HG02870 (cell line): ENCODE measurements at regions not wholly inside any gene's neighbourhood (a gene's known extent, or its start where the extent isn't known, plus 50 kb on each side); places are given as distances from the start of the nearest gene placed in this dataset.
"Not testable (repeated sequence)": the region's sequence is repeated elsewhere in the genome, so short reads cannot be mapped to it uniquely, and the experiment has no call there.

ENCODE experiments used
- ATAC-seq: cut with Tn5 transposase; IDR thresholded peaks from one replicate; pipeline ENCODE4 v1.9.1; 2021; ENCODE audit warnings: mild to moderate bottlenecking, moderate library complexity; ENCODE audit not compliant: unreplicated experiment

DNA sequence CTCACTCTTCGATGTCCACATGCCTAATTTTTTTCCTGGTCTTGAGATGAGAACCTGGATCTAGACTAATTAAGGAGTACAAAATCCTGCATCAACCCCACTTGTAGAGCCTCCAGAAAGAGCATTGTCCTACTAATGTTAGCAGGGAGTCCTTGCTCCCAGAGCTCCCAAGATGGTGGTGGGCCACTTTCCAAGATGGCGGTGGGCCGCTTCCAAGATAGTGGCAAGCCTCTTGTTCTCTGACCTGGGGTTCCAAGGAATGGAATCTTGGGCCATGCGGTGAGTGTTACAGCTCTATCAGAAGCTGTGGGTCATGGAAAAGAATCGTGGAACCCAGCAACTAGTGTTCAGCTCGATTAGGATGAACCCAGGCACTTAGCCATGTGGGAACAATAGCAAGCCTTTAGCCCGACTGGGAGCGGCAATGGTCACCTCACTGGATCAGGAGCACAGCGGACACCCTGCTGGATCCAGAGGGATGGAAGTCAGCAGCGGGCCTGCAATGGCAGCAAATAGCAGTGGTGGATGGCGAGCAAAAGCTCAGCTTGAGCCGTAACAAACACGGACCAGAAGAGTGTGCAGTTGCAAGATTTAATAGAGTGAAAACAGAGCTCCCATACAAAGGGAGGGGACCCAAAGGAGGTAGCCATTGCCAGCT lies 1997.5 kb upstream of the RAG2 start:
- ATAC-seq = not testable (repeated sequence)

GRCh38 chr11:38594895-38595294 lies 1996.9 kb upstream of the RAG2 start:
- ATAC-seq = no peak

DNA sequence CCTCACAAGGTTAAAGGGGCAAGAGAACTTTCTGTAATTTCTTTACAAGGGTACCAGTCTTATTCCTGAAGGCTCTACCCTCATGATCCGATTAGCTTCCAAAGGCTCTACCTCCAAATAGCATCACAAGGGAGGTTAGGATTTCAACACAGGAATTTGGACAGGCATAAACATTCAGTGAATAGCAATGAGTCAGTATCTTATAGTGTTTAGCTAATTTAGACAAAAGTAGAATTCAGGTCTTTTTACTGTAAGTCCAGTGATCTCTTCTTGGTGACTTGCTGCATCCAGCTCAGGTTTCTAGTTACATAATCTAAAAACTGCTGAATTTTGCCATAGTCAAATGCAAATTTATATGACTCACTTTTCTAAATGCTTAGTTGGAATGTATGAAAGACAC lies 1995.6 kb upstream of the RAG2 start:
- ATAC-seq = no peak

GRCh38 chr11:38582756-38583155 lies 1984.7 kb upstream of the RAG2 start:
- no peak for ATAC-seq

- no peak for ATAC-seq
These were observed 1984.1 kb upstream of the RAG2 start for GRCh38 chr11:38582151-38582550.

GRCh38 chr11:38577769-38578168 lies 1979.7 kb upstream of the RAG2 start:
- no peak for ATAC-seq

DNA sequence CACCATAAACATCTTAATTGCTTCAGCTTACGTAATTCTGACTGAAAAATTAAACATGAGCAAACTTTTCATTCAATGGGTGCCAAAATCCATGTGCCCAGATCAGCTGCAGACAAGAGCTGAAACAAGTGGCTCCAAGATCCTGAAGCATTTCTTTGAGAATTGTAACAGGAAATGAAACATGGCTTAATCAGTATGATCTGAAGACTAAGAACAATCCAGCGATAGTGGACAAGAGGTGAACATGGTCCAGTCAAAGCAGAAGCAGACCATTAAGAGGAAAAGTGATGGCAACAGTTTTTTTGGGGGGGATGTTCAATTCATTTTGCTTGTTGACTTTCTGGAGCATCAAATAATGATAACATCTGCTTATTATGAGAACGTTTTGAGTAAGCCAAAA lies 1964.5 kb upstream of the RAG2 start:
- no peak for ATAC-seq

- no peak for ATAC-seq
These were observed 1955.1 kb upstream of the RAG2 start for GRCh38 chr11:38553148-38553547.

DNA sequence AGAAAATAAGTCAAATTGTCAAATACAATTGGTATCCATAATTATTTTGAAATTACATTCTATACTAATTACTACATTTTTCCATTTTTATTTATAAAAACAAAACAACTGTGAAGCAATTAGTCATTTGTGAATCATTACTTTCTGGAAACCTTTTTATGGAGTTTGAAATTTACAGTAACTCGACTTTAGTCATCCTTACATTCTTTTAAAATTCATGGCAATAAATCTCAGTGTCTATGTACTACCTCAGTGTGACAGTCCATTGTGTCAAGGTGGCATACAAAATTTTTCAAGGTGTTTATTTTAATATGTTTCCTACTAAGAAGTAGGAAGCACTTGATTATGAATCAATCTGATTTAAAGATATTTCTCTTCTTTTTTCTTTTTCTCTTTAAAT lies 1949.4 kb upstream of the RAG2 start:
- ATAC-seq = no peak

- ATAC-seq = no peak
These were observed 1946.0 kb upstream of the RAG2 start for GRCh38 chr11:38543986-38544385.

- no peak for ATAC-seq
These were observed 1945.3 kb upstream of the RAG2 start for GRCh38 chr11:38543311-38543710.

DNA sequence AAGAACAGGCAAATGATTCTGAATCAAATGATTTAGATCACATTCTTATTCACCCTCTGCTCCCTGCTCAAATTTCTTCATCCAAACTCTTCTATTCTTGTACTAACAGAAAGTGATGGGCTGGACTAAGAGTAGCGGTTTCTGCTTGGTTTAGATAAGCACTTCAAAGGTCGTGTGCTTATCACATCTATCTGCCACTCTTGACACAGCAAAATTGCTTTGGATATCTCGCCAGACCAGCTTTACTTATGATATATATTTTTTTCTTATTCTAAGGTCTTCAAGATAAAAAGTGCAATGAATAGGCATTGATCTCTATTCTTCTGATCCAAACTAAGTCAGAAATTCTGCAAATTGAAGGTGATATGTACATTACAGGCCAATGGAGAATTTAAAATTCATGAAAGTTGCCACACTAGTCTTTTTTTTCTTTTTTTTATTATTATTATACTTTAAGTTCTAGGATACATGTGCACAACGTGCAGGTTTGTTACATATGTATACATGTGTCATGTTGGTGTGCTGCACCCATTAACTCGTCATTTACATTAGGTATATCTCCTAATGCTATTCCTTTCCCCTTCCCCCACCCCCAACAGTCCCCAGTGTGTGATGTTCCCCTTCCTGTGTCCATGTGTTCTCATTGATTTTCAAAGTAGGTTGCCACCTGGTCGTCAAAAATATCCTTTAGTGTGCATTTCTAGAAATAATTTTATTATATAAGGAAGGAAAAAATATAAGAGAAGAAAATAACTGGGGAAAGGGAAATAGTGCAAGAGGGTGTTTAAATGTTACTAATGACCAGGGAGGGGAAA lies 1941.0 kb upstream of the RAG2 start:
- ATAC-seq = no peak

- no peak for ATAC-seq
These were observed 1932.2 kb upstream of the RAG2 start for GRCh38 chr11:38530226-38530625.

- ATAC-seq = no peak
These were observed 1926.9 kb upstream of the RAG2 start for GRCh38 chr11:38524945-38525344.

DNA sequence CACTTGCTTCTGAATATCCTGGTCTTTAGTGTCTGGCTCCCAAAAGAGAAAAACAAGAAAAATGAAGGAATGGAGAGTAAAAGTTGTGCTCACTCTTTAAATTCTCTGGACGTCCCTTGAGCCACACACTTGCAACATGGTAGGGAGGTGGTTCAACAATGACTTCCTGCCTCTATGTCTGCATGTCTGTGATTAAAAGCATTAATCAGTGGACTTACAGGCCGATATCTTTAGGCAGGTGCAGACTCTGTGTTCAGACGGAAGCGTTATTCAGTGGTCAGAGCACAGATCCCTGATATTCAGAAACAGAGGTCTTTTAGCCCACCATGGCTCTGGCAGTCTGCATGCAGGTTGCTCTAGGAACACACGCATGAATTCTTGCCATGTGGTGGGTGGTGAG lies 1920.0 kb upstream of the RAG2 start:
- no peak for ATAC-seq

- not testable (repeated sequence) for ATAC-seq
These were observed 1914.8 kb upstream of the RAG2 start for GRCh38 chr11:38512830-38513229.

DNA sequence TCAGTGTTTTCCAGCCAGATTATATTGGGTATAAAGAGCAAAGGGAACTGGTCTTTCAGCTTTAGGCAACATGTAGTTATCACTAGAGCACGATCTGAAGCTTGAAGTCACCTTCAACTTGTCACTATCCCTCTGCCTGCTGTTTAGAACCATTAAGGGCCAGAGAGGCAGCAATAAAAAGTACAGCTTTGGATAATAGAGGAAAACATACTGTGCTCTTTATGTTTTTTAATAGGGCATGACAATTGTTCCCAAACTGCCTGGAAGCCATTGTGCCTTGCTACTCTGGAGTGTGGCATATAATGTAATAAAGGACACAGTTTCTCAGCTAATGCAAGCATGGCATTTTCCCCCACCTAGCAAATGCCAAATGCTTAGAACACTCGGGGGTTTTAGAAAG lies 1912.0 kb upstream of the RAG2 start:
- ATAC-seq = no peak

DNA sequence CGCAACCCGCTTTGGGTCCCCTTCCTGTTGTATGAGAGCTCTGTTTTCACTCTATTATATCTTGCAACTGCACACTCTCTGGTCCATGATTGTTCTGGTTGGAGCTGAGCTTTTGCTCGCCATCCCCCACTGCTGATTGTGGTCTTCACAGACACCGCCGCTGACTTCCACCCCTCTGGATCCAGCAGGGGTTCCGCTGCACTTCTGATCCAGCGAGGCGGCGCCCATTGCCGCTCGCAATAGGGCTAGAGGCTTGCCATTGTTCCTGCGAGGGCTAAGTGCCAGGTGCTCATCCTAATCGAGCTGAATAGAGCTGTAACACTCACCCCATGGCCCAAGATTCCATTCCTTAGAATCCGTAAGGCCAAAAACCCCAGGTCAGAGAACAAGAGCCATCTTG lies 1905.8 kb upstream of the RAG2 start:
- no peak for ATAC-seq

DNA sequence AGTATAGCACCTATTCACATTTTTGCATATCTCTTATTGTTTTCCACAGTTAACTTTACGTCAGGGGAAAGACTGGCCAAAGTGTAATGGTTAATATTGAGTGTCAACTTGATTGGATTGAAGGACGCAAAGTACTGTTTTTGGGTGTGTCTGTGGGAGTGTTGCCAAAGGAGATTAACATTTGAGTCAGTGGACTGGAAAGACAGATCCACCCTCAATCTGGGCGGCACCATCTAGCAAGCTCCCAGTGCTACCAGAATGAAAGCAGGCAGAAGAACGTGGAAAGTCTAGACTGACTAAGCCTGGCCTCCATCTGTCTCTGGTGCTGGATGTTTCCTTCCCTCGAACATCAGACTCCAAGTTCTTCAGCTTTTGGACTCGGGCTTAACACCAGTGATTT lies 1900.7 kb upstream of the RAG2 start:
- ATAC-seq = no peak

DNA sequence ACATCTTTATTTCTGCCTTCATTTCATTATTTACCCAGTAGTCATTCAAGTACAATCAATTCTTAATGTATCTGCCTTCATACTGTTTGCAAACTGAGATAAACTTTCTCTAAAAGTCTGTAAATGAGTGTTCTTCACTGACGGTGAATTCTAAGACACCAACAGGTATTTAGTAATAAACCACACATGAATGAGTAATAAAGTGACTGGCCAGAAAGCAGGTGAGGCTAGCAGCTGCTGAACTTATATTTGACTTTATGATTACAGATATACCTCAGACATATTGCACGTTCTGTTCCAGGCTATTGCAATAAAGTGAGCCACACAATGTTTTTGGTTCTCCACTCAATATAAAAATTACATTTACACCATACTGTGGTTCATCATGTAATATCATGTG lies 1894.0 kb upstream of the RAG2 start:
- no peak for ATAC-seq

DNA sequence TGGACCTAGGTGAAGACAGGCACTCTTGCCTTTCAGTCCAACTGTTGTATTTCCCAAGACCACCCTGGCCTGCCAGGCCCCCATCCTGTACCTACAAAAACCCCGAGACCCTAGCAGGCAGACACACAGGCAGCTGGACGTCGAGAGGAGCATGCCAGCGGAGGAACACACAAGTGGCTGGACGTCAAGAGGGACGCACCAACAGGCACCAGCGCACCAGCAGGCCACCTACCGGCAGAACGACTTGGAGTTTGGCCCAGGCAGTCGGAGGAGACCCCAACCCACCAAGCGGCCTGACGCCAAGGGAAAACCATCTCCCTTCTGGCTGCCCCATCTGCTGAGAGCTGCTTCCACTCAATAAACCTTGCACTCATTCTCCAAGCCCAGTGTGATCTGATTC lies 1883.4 kb upstream of the RAG2 start:
- ATAC-seq = no peak

- no peak for ATAC-seq
These were observed 1879.0 kb upstream of the RAG2 start for GRCh38 chr11:38476808-38477575.
